HG03439 (cell line): ENCODE measurements at regions not wholly inside any gene's neighbourhood (a gene's known extent, or its start where the extent isn't known, plus 50 kb on each side); places are given as distances from the start of the nearest gene placed in this dataset.
"Not testable (repeated sequence)": the region's sequence is repeated elsewhere in the genome, so short reads cannot be mapped to it uniquely, and the experiment has no call there.

Experiments
- ATAC-seq: cut with Tn5 transposase; IDR thresholded peaks from one replicate; pipeline ENCODE4 v1.9.1; 2021; ENCODE audit warnings: mild to moderate bottlenecking, moderate library complexity; ENCODE audit not compliant: unreplicated experiment

DNA sequence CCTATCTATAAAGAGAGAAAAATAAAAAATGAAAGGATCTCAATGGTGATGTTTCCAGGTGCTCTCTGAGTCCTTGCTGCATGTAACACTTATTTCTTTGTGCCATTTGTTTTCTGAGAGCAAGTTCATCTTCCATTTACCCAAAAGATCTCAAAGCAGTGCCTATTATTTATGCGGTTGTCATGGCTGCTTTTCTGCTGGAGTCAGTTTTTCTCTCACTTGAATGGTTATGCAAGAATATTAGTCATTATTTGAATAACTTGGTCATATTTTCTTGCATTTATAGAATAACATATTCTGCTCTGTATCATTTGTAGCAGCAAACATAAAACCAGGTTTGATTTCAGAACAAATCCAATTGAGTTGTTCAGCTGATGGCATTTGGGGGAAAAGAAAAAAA lies 141.8 kb upstream of the G2E3 start:
- ATAC-seq: no peak

DNA sequence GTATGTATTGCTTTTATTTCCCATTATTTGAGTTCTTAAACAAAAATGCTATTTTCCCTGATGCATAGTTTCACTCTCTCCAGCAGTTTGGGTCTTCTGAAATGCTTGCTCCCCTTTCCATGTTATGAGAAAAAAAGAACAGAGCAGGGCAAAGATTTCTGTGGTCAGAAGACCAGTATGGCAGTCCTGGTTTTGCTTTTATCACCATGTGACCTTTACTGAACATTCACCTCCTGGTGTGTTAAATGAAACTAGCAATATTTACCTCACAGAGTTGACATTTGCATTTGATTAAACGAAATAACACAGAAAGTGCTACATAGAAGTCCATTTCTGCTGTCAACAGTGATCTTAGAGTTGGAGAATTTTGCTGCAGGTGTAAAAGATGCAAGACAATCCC lies 141.0 kb upstream of the G2E3 start:
- no peak for ATAC-seq

DNA sequence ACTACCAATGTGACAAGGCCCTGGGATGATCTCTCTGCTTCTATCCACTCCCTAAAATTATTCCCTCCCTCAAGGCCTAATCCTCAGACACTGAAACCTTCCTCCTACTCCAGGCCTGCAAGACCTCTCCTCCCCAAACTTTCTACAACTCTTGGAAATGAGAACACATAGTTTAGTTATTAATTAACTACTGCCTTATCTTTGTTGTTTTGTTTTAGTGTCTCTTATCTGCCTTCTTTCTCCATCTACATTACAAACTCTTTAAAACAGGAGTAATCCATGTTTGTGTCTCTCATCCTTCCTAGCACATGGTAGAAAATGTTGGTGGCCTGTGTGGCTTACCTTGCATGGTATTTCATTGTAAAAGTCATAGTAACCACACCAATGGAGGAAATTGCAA lies 139.9 kb upstream of the G2E3 start:
- ATAC-seq: no peak

DNA sequence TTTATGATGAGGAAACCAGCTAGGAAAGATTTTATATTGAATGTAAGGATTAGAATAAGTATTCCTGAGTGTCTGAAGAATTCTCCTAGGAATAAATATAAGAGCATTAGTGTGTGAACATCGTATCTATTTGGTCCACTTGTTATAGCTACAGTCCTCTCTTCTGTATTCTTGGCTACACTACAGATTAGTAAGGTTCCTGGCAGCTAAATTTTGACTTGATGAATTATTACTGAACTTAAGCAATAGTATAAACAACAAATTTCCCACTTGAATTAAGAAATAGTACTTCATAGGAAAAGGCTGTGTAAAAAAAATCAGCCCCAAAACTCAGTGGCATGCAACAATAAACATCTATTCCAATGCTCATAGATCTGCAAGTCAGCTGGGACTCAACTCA lies 138.4 kb upstream of the G2E3 start:
- no peak for ATAC-seq

DNA sequence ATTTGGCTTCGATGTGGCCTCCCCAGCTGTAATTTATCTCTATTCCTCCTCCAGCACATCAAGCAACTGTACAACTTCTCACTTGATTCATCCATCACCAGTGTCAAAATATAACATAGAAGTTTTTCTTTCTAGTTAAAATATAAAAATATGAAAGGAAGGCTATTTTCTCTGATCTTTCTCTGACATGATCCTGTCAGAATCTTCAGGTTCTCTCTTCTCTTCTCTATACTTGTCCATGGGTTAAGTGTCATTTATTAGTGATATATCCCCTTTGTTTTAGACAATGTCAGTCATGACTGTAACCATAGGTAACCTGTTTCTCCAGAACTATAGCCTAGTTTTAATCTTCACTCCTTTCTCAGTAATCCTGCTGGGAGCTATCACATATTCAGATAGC lies 132.5 kb upstream of the G2E3 start:
- ATAC-seq: no peak

DNA sequence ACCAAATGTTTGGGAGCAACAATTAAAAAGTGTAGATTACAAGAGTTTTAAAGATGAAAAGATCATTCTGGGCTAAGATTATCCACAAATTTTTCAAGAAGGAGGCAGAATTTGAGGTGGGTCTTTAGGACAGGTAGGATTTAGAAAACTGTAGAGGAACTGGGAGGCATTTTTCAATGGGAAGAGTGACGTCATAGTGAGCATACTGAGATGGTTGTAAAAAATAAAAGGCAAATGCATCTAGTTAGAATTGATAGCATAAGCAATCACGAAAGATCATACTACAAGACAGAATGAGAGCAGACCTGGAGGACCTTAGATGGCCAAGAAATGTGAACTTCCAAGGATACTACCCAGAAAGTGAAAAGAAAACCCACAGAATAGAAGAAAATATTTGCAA lies 131.6 kb upstream of the G2E3 start:
- ATAC-seq: no peak

DNA sequence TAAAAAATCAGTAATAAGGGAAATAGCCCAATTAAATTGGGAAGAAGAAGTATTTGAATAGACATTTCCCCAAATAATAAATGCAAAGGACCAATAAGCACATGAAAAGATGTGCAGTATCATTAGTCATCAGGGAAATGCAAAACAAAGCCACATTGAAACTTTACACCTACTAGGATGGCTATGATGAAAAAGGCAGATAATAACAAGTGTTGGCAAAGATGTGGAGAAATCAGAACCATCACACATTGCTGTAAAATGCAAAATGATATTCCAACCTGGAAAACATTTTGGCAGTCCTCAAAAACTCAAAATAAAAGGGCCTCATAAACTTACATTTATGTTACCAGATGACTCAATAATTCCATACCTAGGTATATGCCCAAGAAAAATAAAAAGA lies 131.1 kb upstream of the G2E3 start:
- no peak for ATAC-seq

DNA sequence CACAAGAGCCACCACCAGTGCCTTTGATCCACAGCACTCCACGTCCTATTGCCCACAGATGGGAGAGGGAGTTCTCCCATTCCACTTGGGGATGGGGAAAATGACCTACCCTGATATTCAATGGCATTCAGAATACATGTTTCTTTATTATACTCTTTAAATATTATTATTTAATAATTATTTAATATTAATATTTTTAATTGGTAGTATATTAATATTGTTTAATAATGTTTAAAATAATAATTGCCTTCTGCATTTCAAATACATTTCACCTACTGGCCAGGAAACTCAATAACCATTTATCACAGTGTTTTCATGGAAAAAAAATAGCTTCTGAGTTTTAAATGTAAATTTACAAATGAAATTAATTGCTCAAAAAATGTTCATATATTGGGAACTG lies 127.4 kb upstream of the G2E3 start:
- no peak for ATAC-seq

DNA sequence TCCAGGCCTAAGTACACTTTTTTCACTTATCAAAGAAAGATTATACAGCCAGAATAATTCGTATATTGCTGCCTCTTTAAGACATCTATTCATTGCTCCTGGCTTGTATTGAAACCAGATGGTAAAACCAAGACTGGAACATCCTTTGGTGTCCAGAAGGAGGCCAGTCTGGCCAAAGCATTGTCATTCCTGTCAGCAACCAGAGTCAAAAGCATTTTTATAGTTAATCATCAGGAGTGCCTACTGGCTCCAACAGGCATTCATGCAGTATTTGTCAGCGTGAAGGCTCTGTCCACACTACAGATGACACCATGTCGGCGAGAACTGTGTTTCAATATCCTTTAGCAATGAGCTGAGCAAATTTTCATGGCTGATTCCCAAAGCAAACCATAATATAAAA lies 118.0 kb upstream of the G2E3 start:
- ATAC-seq: no peak

DNA sequence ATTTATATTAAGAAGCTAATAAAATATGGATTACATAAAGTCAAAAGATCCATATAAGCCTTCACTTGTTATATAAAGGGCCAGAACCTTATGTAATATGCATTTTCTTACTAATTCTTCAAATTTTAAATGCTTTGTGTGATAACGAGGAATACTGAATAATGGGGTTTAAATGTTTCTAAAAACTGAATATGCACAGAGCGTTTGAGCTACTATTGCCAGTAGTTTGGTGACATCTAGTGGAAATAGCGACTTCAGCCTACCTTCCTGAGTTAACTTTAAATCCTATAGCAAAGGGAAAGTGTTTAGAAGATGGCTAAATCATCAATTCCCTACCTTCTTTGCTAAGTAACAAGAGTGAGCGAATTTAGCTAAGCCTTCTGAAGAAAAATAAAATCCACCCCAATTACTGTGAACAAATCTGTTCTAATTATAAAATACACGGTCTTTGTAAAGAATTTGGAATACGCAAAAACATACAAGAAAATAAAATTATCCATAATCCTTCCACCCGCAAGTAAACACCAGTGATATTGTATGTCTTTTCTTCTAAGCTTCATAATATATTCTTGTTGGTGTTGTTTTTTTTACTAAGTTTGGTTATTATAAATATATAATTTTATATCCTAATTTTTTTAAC lies 115.5 kb upstream of the G2E3 start:
- no peak for ATAC-seq

DNA sequence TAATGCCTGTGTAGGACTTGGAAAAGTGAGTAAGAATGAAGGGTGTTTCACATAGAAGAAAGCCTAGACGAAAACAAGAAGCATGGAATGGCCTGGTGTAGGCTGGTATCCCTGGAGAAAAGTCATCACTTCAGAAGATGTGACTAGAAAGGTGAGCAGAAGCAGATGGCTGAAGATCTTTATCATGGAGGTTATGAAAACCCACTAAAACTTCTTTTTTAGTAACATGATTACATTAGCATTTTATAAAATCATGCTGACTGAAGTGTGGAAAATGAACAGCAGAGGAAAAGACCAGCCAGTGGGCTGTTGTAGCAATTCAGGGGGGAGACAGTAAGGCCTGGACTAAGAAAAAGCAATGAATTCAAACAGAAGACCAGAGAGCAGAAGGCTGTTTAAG lies 114.5 kb upstream of the G2E3 start:
- no peak for ATAC-seq

DNA sequence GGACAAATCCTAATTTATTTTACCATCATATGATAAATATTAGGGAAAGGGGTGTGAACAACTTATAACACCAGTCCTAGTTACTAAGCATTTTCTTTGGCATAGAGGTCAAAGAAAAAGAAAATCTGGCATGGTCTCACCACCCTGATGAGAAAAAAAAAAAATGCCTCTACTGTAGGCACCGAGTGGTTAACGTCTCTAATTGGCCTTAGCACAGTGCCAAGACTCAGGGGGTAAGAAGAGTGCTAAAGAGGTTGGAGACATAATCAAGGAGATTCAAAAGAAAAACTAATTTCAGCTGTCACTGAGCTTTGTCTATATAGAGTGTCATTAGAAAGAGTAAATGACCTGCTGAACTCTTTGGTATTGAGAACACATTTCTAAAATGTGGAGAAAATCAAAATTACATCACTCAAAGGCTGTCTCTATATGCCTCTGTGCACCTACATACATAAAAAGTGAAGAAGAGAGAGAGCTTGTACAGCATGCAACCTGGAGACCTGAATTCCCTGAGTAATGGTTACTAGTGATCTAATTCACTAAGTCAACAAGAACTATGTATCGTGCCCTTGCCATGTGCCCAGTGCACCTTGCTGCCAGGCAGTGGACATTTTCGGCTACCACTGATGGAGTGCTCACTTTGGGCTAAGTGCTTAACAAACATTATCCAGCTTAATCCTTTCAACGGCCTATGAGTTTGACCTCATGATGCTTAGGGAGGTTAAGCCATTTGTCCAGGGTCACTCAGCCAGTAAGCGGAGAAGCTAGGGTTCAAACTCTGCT lies 113.8 kb upstream of the G2E3 start:
- no peak for ATAC-seq

DNA sequence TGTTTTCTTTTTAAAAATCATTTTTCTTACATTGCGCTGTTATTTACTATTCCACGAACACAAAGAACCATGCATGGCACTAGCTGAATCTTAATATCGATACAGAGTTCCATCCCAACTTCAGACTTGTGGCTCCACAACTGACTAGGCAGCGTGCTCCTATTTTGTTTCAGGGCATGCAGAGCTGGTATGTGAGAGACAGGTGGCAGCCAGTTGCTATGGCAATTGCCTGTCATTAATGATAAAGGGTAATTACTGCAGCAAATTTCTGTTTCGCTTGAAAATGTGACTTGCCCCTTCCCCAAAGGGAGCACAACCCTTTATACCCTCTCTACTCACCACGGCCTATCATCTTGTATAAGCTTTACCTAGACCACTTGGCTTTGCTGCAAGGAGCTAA lies 113.1 kb upstream of the G2E3 start:
- no peak for ATAC-seq

DNA sequence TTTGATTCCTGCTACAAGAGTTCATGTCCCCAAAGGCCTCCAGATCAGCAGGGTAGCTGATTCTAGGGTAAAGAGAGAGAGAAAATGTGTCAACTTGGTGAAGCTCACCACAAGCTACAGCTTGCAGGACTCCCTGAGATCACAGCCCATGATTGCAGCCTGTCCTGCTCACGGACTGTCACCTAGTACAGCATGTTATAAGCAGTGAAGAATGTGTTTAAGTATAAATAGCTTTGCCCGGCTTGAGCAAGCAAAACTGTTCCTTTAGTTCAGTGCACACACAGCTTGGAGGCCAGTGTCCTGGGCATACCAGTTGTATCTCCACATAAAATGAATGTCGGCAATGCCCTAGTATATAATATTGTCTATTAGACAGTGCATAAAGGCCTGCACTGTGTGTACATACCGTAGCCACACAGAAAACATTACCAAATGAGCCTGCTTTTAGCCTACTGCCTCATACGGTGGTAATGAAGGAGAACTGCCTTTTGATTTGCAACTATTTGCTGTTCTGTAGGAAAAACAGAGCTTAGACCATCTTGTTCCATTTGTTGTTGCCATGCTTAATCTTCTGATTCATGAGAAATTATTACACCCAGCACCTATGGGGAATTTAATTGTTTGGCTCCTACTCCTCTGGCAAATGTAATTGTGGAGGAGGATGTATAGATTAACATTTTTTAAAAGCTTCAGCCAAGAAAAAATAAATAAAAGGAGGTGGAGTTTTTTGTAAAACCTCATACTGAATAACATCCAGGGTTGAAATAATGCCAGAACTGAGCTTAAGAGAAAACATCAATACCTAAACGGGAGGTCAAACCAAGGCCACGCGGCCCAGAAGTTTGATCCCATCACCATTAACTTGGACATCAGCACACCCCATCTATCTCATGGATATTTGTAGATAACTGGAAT lies 108.1 kb upstream of the G2E3 start:
- no peak for ATAC-seq

DNA sequence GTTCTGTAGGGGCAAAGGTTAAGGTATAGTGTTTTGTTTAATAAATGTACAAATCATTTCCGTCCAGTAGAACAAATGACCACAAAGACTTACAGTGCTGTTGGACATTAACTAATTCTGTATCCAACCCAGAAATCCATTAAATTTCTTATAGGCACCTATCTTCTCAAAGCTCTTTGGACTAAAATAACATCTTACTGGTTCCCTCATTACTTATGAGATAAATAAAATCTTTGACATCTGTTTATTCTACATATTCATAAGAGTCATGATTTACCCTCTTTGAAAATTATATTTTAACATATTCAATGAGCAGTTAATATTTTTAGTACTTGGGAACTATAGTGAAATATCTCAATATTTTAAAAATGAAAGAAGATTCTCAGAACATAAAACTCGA lies 102.7 kb upstream of the G2E3 start:
- no peak for ATAC-seq

DNA sequence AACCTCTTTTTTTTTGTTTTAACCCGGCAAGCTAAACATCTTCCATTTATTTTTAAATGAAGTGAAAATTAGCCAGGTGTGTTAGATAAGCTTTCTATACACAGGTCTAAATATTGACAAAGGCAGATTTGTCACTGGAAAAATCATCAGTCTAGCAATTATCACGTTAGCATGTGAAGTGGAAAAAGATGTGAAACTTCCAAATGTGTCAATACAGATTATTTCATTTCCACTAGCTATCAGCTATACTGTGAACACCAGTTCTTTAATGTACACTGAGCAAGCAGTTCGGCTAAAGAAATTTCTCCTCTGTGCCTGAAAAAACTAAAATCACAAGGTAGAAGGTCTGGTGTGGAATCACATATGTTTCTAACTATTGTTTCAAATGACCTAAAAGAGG lies 96.6 kb upstream of the G2E3 start:
- ATAC-seq: no peak

DNA sequence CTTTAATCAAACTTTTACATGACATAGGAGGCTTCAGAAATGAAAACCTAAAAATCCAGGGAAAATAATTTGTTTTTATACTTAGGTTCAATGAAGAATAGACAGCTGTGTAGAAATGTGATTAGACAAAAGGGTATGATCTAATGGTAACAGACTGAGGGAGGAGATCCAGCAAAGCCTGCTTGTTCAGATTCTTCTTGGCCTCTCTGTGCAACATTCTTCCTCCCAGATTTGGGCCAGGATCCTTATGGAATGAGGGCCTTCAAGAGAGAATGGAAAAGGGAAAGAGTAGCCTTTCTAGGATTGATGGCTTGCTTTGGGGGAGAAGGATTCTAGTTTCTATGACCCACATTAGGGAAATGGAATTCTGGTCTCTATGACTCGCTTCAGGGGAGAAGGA lies 94.5 kb upstream of the G2E3 start:
- no peak for ATAC-seq

DNA sequence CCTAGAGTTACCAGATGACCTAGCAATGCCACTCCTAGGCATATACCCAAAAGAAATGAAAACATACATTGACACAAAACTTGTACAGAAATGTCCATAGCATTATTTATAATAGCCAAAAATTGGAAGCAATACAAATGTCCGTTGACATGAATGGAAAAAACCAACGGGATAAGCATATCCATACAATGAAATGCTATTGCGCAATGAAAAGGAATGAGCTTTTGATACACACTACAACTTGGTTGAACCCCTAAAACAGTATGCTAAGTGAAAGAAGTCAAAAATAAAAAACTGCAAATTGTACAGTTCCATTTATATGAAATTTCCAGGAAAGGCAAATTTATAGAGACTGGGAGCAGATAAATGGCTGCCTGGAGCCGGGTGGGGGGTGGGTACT lies 90.6 kb upstream of the G2E3 start:
- no peak for ATAC-seq

DNA sequence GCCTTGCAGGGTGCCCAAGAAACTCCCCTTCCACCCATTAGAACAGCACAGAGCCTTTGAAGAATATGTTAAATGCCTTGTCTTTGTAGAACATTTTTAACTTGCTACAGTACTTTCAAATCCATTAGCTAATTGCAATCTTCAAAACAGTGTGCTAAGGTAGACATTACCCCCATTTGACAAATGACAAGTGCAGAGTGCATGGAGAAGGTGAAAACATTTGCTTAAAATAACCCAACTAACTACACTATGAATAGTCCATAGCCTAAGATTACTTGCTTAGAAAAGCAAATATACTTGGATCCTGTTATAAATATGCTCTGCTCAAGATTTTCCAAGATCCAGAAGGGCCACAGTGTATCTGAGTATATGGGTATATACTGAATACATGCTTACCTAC lies 87.0 kb upstream of the G2E3 start:
- no peak for ATAC-seq

DNA sequence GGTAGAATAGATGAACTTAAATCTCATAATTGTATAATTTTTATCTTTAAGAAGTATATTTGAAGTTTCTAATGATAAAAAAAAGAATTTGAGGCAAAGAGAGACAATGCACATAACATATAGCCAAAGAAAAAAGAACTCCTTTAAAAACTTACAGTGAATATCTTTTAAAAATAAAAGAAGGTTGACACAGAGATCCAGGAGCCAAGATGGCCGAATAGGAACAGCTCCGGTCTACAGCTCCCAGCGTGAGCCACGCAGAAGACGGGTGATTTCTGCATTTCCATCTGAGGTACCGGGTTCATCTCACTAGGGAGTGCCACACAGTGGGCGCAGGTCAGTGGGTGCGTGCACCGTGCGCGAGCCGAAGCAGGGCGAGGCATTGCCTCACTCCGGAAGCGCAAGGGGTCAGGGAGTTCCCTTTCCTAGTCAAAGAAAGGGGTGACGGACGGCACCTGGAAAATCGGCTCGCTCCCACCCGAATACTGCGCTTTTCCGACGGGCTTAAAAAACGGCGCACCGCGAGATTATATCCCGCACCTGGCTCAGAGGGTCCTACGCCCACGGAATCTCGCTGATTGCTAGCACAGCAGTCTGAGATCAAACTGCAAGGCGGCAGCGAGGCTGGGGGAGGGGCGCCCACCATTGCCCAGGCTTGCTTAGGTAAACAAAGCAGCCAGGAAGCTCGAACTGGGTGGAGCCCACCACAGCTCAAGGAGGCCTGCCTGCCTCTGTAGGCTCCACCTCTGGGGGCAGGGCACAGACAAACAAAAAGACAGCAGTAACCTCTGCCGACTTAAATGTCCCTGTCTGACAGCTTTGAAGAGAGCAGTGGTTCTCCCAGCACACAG lies 84.9 kb upstream of the G2E3 start:
- ATAC-seq: not testable (repeated sequence)

DNA sequence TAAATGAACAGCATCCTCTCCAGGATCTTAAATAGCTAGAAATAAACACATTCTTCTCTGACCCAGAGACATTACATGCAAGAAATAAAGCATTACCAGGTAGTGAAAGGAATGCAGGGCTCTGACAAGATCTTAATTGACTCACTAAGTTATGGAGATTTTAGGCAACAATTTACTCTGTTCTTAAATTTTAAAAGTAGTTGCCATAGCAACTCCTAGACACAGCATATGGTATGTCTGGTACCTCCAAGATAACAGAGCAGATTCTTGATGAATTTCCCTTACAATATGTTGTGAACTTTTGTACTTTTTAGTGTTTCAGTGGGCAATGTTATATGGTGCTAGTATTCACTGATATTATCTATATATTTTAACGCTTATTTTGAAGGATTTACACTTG lies 76.7 kb upstream of the G2E3 start:
- no peak for ATAC-seq
